HCT116 (cell line): ENCODE measurements at regions not wholly inside any gene's neighbourhood (a gene's known extent, or its start where the extent isn't known, plus 50 kb on each side); places are given as distances from the start of the nearest gene placed in this dataset.

ENCODE experiments used
- EZH2 ChIP-seq: fragments of 200-600 bp; sonication (generic); IDR thresholded peaks from 2 replicates; pipeline ENCODE4 v1.6.1; 2017; ENCODE audit warnings: antibody characterized with exemption, mixed run types
- EZH2phosphoT487 ChIP-seq: fragments of 200-600 bp; IDR thresholded peaks from 2 replicates; pipeline ENCODE4 v1.6.1; 2018; ENCODE audit warnings: antibody characterized with exemption, borderline replicate concordance
- POLR2A ChIP-seq: IDR thresholded peaks from 2 replicates; pipeline ENCODE4 v1.7.0; 2011; ENCODE audit warnings: borderline replicate concordance; ENCODE audit not compliant: insufficient read depth, insufficient read length; ENCODE audit errors: extremely low read depth
- POLR2AphosphoS5 ChIP-seq: IDR thresholded peaks from 2 replicates; pipeline ENCODE4 v1.6.1; 2011; ENCODE audit warnings: mild to moderate bottlenecking, low read depth, low read length, moderate library complexity
- YY1 ChIP-seq: IDR thresholded peaks from 2 replicates; pipeline ENCODE4 v1.6.1; 2011; ENCODE audit warnings: low read length, low read depth, moderate library complexity, mild to moderate bottlenecking; ENCODE audit not compliant: insufficient replicate concordance; ENCODE audit errors: extremely low read depth
- ZNF274 ChIP-seq: fragments of 200-500 bp; sonication (Bioruptor generic); IDR thresholded peaks from 2 replicates; pipeline ENCODE4 v1.6.1; 2014; ENCODE audit warnings: mild to moderate bottlenecking, low read depth, low read length, inconsistent platforms
- TF ChIP-seq, protein P1 (sequence below): IDR thresholded peaks from 2 replicates; pipeline ENCODE4 v1.6.1; 2012; ENCODE audit warnings: low read depth
- TF ChIP-seq, protein P2 (sequence below), 3 experiments: fragments of 200-600 bp in 1 of 3; sonication (generic) in 1 of 3; IDR thresholded peaks in 2 of 3; conservative IDR thresholded peaks in 1 of 3; 2 replicates each; pipeline ENCODE4 v1.5.1; 2012 to 2017; ENCODE audit warnings: low read depth in 2 of 3, low read length in 2 of 3, antibody characterized with exemption in 1 of 3, borderline replicate concordance in 1 of 3, control low read depth in 1 of 3, mild to moderate bottlenecking in 1 of 3, mixed read lengths in 1 of 3, mixed run types in 1 of 3, moderate library complexity in 1 of 3; ENCODE audit not compliant: insufficient read depth in 1 of 3

- TF ChIP-seq YY1 (no peak), EZH2phosphoT487 (no peak), POLR2A (no peak), ZNF274 (no peak), EZH2 (no peak), POLR2AphosphoS5 (no peak)
- TF ChIP-seq, protein P1, sequence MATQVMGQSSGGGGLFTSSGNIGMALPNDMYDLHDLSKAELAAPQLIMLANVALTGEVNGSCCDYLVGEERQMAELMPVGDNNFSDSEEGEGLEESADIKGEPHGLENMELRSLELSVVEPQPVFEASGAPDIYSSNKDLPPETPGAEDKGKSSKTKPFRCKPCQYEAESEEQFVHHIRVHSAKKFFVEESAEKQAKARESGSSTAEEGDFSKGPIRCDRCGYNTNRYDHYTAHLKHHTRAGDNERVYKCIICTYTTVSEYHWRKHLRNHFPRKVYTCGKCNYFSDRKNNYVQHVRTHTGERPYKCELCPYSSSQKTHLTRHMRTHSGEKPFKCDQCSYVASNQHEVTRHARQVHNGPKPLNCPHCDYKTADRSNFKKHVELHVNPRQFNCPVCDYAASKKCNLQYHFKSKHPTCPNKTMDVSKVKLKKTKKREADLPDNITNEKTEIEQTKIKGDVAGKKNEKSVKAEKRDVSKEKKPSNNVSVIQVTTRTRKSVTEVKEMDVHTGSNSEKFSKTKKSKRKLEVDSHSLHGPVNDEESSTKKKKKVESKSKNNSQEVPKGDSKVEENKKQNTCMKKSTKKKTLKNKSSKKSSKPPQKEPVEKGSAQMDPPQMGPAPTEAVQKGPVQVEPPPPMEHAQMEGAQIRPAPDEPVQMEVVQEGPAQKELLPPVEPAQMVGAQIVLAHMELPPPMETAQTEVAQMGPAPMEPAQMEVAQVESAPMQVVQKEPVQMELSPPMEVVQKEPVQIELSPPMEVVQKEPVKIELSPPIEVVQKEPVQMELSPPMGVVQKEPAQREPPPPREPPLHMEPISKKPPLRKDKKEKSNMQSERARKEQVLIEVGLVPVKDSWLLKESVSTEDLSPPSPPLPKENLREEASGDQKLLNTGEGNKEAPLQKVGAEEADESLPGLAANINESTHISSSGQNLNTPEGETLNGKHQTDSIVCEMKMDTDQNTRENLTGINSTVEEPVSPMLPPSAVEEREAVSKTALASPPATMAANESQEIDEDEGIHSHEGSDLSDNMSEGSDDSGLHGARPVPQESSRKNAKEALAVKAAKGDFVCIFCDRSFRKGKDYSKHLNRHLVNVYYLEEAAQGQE, result no peak
- TF ChIP-seq, protein P2, sequence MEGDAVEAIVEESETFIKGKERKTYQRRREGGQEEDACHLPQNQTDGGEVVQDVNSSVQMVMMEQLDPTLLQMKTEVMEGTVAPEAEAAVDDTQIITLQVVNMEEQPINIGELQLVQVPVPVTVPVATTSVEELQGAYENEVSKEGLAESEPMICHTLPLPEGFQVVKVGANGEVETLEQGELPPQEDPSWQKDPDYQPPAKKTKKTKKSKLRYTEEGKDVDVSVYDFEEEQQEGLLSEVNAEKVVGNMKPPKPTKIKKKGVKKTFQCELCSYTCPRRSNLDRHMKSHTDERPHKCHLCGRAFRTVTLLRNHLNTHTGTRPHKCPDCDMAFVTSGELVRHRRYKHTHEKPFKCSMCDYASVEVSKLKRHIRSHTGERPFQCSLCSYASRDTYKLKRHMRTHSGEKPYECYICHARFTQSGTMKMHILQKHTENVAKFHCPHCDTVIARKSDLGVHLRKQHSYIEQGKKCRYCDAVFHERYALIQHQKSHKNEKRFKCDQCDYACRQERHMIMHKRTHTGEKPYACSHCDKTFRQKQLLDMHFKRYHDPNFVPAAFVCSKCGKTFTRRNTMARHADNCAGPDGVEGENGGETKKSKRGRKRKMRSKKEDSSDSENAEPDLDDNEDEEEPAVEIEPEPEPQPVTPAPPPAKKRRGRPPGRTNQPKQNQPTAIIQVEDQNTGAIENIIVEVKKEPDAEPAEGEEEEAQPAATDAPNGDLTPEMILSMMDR (IDR thresholded peaks at IDR 0.05 in 2 of 3, conservative IDR thresholded peaks at IDR 0.05 in 1 of 3; ENCODE audit: borderline replicate concordance in 1 of 3, insufficient read depth in 1 of 3, low read depth in 2 of 3, low read length in 2 of 3), result no peak
Observed at GRCh38 chr5:125526966-125527365, 780.5 kb upstream of the ZNF608 start.
